Erythroblast (primary cell): ENCODE measurements at regions not wholly inside any gene's neighbourhood (a gene's known extent, or its start where the extent isn't known, plus 50 kb on each side); places are given as distances from the start of the nearest gene placed in this dataset.

Experiments
- DNase-seq, 2 experiments: peaks; one replicate each; lab custom pipeline; 2025; lab: John Stamatoyannopoulos, UW
- GATA1 ChIP-seq: IDR thresholded peaks from 2 replicates; pipeline ENCODE4 v1.6.1; 2011; ENCODE audit warnings: low read depth, mild to moderate bottlenecking, control low read depth, low read length, moderate library complexity
- POLR2A ChIP-seq: IDR thresholded peaks from 2 replicates; pipeline ENCODE4 v1.6.1; 2011; ENCODE audit warnings: mild to moderate bottlenecking, low read length

DNA sequence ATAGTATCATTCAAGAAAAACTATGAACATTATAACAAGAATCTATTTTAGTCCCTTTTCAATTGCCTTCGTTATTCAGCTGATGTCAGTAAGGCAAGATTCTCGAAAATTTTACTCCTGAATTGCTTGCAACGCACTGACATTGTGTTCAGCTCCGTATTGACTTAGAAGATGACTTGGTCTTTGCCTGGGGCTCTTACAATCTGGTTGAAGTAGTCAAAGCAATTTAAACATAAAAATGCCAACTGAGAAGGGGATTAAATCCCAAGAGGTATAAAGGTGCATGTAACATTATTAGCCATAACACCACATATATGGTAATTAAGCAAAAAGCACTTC lies 507.1 kb downstream of the CENPC start:
- no peak for DNase-seq
- TF ChIP-seq GATA1 (no peak), POLR2A (no peak)

DNA sequence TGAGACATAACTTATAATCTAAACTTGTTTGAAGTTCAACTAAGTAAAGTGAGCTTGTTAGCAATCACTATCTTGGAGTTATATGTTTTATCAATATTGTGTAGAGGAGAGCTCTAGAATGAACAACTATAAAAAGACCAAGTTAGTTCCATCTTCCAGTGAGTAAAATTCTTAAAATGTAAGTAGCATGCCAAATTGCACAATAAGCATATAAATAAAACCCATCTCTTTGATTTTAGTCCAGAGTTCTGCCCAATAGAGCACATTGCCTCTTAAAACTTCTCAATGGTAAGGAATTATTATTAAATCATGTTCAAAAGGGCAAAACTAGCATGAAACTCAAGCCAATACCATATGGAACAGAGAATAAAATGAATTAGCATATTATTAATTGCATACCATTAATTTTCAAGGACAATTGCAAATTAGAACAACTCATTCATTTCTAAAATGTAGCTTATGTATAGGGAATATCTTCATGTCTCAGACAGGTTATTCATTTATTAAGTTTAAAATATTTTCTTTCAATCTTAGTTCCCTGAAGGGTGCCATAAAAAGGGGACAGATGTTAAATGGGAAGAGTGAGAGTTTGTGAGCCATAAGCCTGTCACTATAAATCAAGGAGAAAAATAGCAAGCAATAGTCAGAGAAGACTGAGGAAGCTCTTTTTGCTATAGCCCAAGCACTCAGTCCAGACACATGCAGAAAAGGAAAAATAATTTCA lies 507.6 kb downstream of the CENPC start:
- TF ChIP-seq POLR2A (no peak), GATA1 (no peak)
- DNase-seq, result no peak

DNA sequence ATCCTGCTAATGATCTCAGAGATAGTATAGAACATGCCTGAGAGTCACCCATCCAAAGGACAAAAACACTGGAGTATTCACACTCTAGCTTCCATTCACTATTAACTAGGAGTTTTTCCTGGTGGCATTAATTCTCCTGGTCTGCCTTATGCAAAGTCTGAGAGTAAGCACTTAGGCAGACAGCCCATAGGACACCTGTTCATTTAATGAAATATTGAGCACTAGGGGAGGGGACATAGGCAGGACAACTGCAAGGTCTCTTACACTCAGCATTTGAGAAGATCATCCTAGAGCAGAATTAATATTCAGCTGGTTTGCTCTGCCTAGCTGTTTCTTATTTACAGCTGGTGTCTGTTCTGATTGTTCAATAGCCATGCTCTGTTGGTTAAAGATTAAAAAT lies 508.5 kb downstream of the CENPC start:
- TF ChIP-seq GATA1, result no peak
- DNase-seq, result no peak

DNA sequence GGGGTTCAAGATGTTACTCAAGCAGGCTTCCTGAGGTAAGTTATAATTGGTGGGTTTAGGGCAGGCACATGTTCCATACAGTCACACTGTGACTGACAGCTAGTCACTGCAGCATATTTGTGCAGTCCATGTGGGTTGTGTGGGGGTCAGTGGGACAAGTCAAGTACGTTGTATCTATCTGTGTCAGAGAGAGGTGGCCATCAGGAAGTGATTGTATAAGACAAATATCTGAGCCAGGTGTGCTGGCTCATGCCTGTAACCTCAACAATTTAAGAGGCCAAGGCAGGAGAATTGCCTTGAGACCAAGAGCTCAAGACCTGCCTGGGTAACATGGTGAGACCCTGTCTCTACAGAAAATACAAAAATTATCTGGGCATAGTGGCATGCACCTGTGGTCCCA lies 509.3 kb downstream of the CENPC start:
- DNase-seq, result no peak
- TF ChIP-seq POLR2A, result no peak
- no peak for TF ChIP-seq GATA1

DNA sequence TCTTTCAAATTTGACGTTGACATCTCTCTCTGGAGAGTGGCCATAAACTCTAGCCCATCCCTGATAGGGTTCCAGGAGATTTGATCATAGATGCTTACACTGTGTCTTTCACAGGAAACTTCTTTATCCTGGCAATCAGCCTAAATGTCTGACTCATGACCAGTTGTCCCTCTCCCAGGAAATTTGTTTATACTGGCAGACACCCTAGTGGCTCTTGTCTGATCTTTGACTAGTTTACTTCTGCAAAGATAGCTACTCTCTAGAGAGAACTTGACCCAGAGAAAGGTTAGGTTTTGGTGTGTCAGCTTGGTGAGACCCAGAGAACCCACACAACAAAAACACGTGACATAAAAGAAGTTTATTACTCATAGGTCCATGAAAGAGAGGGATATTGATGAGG lies 509.8 kb downstream of the CENPC start:
- TF ChIP-seq POLR2A (no peak), GATA1 (no peak)
- DNase-seq, result peak; percentile 2 to 22

DNA sequence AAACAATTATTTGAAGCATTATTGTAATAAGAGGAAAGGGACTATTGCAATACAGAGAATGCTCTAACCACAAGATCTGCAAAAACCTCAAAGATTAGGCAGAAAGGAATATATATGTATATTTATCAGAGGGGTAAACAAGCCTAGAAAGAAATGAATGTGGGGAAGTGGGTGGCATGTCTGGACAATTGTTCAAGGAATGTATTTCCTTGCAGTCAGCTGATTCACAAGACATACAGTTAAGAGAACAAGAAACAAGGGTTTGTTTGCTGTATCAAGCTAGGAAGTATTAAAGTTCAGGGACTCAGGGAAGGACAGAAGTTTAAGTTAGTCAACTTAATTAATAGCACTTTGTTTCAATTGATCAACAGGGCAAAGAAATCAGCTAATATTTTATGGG lies 514.7 kb downstream of the CENPC start:
- no peak for DNase-seq
- no peak for TF ChIP-seq GATA1
- no peak for TF ChIP-seq POLR2A

DNA sequence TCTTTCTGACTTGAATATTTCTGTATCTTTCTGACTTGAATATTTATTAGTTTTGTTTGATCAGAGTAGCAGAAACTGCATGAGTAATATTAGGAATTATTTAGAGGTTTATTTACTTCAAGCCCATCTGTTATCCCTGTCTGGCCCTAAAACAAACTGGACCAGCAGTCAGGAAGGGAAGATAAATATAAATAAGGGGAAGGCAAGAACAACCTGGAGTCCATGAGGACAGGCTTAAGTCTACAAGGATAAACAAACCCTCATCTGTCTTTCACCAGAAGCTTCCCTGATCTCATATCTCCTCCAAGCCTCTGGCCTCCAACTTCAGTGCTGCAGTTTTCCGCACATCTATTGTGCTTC lies 524.9 kb downstream of the CENPC start:
- no peak for TF ChIP-seq GATA1
- no peak for DNase-seq

DNA sequence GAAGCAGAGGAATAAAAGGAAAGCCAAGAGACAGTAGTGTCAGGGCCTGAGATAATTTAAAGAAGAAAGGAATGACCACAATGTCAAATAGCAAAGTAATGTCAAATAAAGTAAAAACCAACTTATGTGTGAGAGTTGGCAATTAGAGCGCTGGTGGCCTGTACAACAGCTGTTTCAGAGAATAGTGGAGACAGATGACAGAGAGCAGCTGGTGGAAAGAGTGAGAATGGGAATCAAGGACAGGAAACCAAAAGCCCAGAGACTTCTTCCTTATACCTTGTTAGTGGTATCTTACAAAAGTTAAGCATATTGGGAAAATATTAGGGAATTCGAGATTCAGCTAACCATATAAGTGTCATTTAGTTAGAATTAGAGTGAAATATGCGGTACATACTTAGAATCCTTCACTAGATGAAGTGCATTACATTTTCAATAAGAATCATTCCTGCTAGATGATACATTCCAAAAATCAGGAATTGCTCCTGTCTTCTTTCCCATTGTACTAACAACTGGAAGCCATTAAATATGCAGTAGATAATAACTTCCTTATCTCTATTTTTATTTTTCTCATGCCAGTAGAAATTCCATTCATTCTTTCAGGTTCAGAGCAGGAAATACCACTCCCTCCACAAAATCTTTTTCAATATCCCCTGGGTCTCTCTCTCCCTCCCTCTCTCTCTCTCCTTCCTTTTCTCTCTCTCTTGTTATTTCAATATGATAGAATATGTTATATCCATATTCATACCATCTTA lies 525.4 kb downstream of the CENPC start:
- TF ChIP-seq GATA1 (no peak), POLR2A (no peak)

DNA sequence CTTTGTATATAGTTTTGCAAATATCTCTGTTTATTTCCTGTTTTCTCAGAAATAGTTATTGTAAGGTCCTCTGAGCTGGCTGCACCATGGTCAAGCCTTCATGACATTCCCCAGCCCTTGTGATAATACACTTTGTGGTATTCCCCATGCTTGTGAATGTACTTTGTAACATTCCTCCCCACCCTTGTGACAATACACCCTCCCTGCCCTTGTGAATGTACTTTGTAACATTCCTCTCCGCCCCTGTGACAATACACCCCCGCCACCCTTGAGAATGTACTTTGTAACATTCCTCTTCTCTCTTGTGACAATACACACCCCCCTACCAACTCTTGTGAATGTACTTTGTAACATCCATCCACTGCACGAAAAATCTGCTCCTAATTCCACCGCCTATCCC lies 530.7 kb downstream of the CENPC start:
- TF ChIP-seq GATA1 (no peak), POLR2A (no peak)
- no peak for DNase-seq

More for the DNA sequence above, 525.4 kb downstream of the CENPC start:
- no peak for DNase-seq

DNA sequence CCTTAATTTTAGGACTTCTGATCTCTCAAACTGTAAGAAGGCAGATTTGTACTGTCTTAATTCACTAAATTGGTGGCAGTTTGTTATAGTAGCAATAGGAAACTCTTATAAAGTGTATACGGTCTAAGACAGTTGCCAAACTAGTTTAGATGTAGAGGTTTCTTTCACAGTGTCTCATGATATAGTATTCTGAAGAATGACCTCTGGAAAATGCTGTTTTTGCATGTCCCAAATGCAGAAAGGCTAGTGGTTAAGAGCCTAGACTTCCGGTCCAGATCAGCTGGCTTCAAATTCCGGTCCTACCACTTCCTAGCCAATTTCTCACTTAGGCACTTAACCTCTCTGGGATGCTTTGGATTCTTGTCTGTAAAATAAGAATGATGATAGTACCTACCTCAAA lies 538.5 kb downstream of the CENPC start:
- no peak for DNase-seq
- no peak for TF ChIP-seq GATA1
- TF ChIP-seq POLR2A, result no peak

DNA sequence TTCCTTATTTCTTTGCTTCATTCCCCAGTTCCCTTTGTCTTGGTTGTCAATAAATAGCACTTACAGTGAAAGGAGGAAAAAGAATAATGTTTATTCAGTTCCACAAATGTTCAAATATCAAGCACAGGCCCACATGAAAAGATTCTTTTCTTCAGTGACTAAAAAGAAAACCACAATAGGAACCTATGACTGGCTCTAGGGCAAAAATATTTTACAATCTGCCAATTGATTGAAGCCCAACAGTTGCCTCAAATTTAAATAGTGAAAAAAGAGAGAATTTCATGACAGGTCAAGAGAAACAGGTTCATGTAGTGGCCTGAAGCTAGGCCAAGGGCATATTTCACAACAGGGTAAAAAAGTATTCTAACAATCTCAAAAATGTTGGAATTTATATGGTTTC lies 553.8 kb downstream of the CENPC start:
- TF ChIP-seq POLR2A, result no peak
- TF ChIP-seq GATA1, result no peak
- no peak for DNase-seq

DNA sequence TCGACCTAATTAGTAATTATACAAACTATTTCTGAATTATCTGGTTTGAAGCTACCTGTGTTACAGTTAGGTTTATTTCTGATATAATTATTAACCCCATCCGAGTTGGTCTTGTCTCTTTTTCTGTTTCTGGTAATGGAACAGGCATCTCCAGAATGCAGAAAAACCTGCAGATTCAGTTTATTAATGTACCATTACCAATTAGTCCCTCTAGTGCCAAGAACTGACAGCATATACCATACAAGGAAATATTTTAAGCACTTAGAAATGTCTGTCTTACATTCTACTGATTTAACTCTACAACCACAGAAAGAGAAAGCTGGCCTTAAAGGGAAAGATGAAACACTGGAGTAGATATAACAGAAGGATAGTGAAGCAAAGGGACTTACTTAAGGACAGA lies 570.6 kb downstream of the CENPC start:
- TF ChIP-seq GATA1 (no peak), POLR2A (no peak)
- DNase-seq, result no peak

DNA sequence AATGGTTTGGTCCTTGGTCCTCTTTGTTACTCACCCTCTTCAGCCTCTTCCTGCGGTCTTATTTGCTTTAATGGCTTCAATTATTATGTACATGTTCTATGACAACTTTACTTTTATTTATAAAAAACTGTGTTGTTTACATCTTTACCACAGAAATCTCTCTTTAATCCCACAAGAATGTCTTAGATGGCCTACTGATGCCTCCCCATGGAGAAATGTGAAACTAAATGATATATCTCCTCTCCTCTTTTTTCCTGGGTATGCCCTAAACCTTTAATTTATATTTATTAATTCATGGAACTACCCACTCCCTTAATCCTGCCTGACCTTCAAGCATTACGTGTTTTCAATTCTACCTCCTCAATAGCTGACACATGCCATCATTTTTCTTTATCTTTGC lies 573.2 kb downstream of the CENPC start:
- DNase-seq, result no peak
- TF ChIP-seq POLR2A (no peak), GATA1 (no peak)

DNA sequence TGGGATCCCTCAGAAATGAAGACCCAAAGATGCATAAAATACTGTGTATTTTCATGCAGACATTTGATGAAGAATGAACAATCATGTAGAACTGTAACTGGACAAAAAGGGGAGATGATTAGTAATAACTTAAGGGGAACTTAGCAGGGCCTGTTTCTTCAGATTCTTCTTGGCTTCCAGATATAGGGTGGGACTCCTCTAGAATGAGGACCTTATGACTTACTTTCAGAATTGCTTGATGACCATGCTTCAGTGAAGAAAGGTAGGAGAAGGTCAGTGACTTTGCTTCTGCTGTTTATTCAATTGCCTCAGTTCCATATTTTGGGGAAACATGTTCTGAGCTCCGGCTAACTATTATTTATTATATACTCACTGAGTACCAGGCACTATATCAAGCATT lies 580.8 kb downstream of the CENPC start:
- no peak for DNase-seq
- TF ChIP-seq POLR2A (no peak), GATA1 (no peak)

DNA sequence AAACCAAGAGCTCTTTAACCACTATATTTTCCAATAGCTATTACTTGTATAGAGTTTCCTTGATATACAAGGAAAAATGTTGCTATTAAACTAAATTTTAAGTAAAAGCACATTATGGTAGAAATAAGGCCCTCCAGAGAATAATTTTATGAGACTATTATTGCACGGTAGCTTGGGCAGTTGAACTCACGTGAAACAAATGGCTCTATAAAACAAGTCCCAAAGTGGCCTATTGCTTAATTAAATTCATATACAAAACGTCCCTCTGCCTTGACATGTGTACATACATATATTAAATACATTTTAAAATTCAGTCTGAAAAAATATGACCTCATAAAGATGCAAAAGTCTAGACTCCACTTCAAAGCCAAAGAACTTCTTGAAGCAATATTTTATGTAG lies 582.2 kb downstream of the CENPC start:
- no peak for TF ChIP-seq POLR2A
- no peak for TF ChIP-seq GATA1

More for the DNA sequence above, 582.2 kb downstream of the CENPC start:
- DNase-seq, result no peak
